ENCODE measurements at regions not wholly inside any gene's neighbourhood (a gene's known extent, or its start where the extent isn't known, plus 50 kb on each side); places are given as distances from the start of the nearest gene placed in this dataset.

DNA sequence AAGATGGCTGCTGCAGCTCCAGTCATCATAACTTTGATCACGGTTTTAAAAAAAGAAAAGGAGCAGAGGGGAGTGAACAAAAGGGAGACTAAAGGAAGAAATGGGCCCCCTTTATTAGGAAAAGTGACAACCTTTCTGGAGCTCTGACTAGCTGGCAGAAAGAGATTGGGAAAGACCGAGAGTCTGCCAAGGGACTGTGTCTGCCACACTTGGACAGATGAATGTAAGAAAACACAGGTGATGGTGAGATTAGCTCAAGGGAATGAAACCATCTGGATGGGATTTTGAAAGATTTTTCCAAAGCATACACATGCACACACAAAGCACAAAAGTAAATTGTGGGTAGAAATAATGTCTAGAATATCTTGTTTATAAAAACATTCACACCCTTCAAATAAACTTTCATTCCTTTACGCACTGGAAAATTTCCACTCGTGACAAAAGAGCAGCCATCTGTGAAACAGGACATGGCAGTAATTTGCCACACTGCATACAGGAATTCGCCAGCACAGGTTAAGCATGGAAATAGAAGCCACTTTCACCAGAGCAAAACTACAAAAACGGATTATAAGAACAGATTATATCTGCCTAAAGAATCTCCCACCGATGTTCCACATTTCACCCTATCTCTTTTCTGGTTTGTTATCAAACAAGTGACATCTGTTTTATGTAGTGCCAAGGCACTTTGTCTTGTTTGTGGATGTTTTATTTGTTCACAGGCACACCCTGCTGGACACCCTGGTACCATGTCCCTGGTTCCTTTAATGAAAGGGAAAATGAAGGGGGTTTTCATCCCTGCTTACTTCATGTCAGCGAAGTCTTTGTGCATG lies 819.5 kb downstream of the DIAPH3 start:
- no peak for TF ChIP-seq CTCF (IDR thresholded peaks at IDR 0.05; ENCODE audit: insufficient read depth, low read length, poor library complexity, severe bottlenecking)
- H3K27me3 ChIP-seq (replicated peaks; ENCODE audit: control insufficient read depth, insufficient read depth, low read length): no peaks in the 10 kb centered on the region
- no peak overlapping the region for H3K4me3 ChIP-seq (replicated peaks; ENCODE audit: low read depth, low read length)
- DNase-seq (ENCODE audit: extremely low read depth, insufficient read length): no peak
- no peaks in the 10 kb centered on the region for H3K36me3 ChIP-seq (ENCODE audit: control insufficient read depth, insufficient read depth, low read length)

DNA sequence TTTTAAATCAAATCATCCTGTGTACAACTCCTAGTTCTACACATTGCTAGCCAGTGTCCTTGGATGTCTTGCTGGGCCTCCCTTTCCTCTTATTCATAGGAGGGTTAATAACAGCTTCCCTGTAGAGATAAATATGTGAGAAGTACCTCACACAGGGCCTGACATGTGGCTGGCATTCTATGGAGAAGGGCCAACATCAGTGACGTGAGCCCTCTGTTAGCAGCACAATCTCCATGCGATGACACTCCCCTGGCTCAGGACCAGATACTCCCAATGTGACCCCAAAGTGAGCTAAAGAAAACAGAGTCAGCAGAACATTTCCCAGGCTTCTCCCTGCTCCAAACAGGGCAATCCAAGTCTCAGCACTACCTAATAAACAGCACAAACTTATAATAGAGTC lies 818.4 kb downstream of the DIAPH3 start:
- DNase-seq (ENCODE audit: extremely low read depth, insufficient read length): no peak
- no peaks in the 10 kb centered on the region for H3K27me3 ChIP-seq (replicated peaks; ENCODE audit: control insufficient read depth, insufficient read depth, low read length)
- TF ChIP-seq CTCF (IDR thresholded peaks at IDR 0.05; ENCODE audit: insufficient read depth, low read length, poor library complexity, severe bottlenecking): no peak
- no peaks in the 10 kb centered on the region for H3K36me3 ChIP-seq (ENCODE audit: control insufficient read depth, insufficient read depth, low read length)
- no peak overlapping the region for H3K4me3 ChIP-seq (replicated peaks; ENCODE audit: low read depth, low read length)

DNA sequence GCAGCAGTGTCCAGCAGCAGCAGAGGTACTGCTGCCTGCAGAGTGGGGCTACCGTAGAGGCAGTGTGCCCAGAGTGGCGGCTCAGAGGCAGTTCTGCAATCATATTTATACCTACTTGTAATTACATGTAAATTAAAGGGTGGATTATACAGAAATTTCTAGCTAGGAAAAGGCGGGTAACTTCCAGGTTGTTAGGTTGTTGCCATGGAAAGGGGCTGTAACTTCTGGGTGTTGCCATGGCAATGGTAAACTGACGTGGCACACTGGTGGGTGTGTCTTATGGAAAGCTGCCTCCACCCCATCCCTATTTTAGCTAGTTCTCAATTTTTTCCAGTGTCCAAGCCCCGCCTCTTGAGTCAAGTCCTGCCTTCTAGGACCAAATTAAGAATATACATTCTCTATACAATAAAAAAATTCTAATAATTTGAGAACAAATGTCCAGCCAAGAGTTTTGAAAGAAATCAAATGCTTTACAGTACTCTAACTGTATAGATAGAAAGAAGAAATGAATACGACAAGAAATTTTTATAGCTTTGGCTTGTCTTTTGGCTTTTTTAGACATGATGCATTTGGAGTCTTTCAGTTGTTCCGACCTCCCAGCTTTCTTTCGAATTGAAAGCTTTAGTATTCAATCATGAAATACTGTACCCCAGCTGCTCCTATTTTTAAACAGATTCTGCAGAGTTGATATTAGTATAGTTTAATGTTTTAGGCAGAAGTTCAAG lies 816.6 kb downstream of the DIAPH3 start:
- no peak overlapping the region for H3K4me3 ChIP-seq (replicated peaks; ENCODE audit: low read depth, low read length)
- no peaks in the 10 kb centered on the region for H3K36me3 ChIP-seq (ENCODE audit: control insufficient read depth, insufficient read depth, low read length)
- TF ChIP-seq CTCF (IDR thresholded peaks at IDR 0.05; ENCODE audit: insufficient read depth, low read length, poor library complexity, severe bottlenecking): no peak
- no peaks in the 10 kb centered on the region for H3K27me3 ChIP-seq (replicated peaks; ENCODE audit: control insufficient read depth, insufficient read depth, low read length)
- DNase-seq (ENCODE audit: extremely low read depth, insufficient read length): no peak

- no peak overlapping the region for H3K4me3 ChIP-seq (replicated peaks; ENCODE audit: low read depth, low read length)
- no peak for DNase-seq (ENCODE audit: extremely low read depth, insufficient read length)
- no peaks in the 10 kb centered on the region for H3K36me3 ChIP-seq (ENCODE audit: control insufficient read depth, insufficient read depth, low read length)
- no peaks in the 10 kb centered on the region for H3K27me3 ChIP-seq (replicated peaks; ENCODE audit: control insufficient read depth, insufficient read depth, low read length)
- TF ChIP-seq CTCF (IDR thresholded peaks at IDR 0.05; ENCODE audit: insufficient read depth, low read length, poor library complexity, severe bottlenecking): no peak
Measured at GRCh38 chr13:59348617-59349016, 815.1 kb downstream of the DIAPH3 start.

- H3K4me3 ChIP-seq (replicated peaks; ENCODE audit: low read depth, low read length): no peak overlapping the region
- H3K27me3 ChIP-seq (replicated peaks; ENCODE audit: control insufficient read depth, insufficient read depth, low read length): no peaks in the 10 kb centered on the region
- DNase-seq (ENCODE audit: extremely low read depth, insufficient read length): no peak
- no peak for TF ChIP-seq CTCF (IDR thresholded peaks at IDR 0.05; ENCODE audit: insufficient read depth, low read length, poor library complexity, severe bottlenecking)
- H3K36me3 ChIP-seq (ENCODE audit: control insufficient read depth, insufficient read depth, low read length): no peaks in the 10 kb centered on the region
Measured at GRCh38 chr13:59352600-59352999, 811.1 kb downstream of the DIAPH3 start.

Data from GM06990 (cell line).